Psoas muscle (tissue), 7 donors: ENCODE measurements at regions not wholly inside any gene's neighbourhood (a gene's known extent, or its start where the extent isn't known, plus 50 kb on each side); places are given as distances from the start of the nearest gene placed in this dataset.

Experiments used
- ATAC-seq, 4 donors: fragments of 200-7000 bp; cut with Tn5 transposase; one replicate each; pipeline ENCODE4 v1.9.1; 2020; ENCODE audit warnings: moderate library complexity in 3 of 4, mild to moderate bottlenecking in 2 of 4
- DNase-seq, 2 donors: peaks; one replicate each; pipeline ENCODE4 v3.0.0-alpha.2; 2020
- H3K27ac ChIP-seq: fragments of 200-600 bp; one replicate; pipeline ENCODE4 v1.8.0; 2022
- H3K27me3 ChIP-seq, 3 donors: fragments of 200-600 bp in 1 of 3; one replicate each; pipeline versions ENCODE4 v1.6.1 to v1.8.0; 2013 to 2022; ENCODE audit warnings: low read length in 2 of 3, mild to moderate bottlenecking in 2 of 3, moderate library complexity in 1 of 3; ENCODE audit not compliant: insufficient read depth in 3 of 3
- H3K36me3 ChIP-seq, 2 donors: fragments of 200-600 bp in 1 of 2; one replicate each; pipeline versions ENCODE4 v1.6.1 to v1.8.0; 2013 to 2022; ENCODE audit warnings: low read depth in 1 of 2, mild to moderate bottlenecking in 1 of 2, moderate library complexity in 1 of 2; ENCODE audit not compliant: insufficient read depth in 1 of 2
- H3K4me1 ChIP-seq: fragments of 200-600 bp; one replicate; pipeline ENCODE4 v1.8.0; 2022
- H3K4me3 ChIP-seq: fragments of 200-600 bp; one replicate; pipeline ENCODE4 v1.8.0; 2022; ENCODE audit warnings: mild to moderate bottlenecking
- H3K9me3 ChIP-seq: fragments of 200-600 bp; one replicate; pipeline ENCODE4 v1.8.0; 2022
- WGBS, 3 donors: extraction: QIAGEN DNeasy Blood & Tissue Kit; methylation state at CpG; one replicate each; pipeline versions ENCODE4 v1.1.6 to v1.1.7; 2013; 5-methylcytosine and 5-hydroxymethylcytosine counted together
- intact Hi-C, 2 donors: fragments of 100-400 bp; cut with DNase I; formaldehyde crosslinking; loops; one replicate each; pipeline versions ENCODE4 v1.11.0 to v1.14.2; 2022
- TF ChIP-seq, protein P1 (sequence below): fragments of 200-600 bp; IDR thresholded peaks from one replicate; pipeline ENCODE4 v1.8.0; 2022; ENCODE audit warnings: antibody characterized with exemption
- donor health status: healthy with polysubstance abuse.
- donor health status: DM: no; HTN: no; CAD: no; lungs with moderate emphysema.
- donor health status: Bipolar disorder and iron deficiency.
- donor health status: healthy.
- donor health status: DM: yes; HTN: yes; CAD: no.
- donor health status: DM: no; HTN: no; CAD: no.
- donor health status: DM: yes; HTN: yes; CAD: no.

DNA sequence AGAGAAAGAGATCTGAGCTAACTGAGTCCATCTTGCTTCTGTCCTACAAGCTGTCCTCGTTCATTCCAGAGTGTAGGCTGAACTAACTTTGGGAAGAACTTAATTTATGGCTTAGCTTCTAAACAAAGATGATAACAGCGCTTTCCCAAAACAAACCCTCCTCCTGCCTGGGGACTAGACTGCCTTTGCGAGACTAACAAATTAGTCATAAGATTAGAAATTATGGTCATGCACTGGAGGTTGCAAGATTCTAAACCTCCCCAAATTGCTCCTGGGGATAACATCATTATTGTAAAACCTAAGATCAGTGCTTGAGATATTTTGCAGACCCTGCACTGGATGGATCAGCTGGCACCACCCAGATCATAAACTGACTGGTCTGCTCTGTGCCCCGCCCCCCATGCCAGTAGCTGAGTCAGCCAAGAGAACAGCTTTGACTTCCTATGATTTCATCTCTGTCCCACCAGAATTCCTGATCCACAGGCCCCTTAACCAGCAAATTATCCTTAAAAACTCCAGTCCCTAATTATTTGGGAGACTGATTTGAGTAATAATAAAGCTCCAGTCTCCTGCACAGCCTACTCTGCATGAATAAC lies 883.3 kb downstream of the TRIML1 start:
- H3K4me3 ChIP-seq: no peak overlapping the region
- H3K9me3 ChIP-seq: no peaks in the 10 kb centered on the region
- H3K4me1 ChIP-seq: no peaks in the 10 kb centered on the region
- WGBS, 3 donors: 64 to 76% (median 69%) methylated on average over 4 of the region's 4 CpGs
- DNase-seq (no peak), ATAC-seq (no peak)
- H3K27ac ChIP-seq: no peak overlapping the region
- TF ChIP-seq, protein P1, sequence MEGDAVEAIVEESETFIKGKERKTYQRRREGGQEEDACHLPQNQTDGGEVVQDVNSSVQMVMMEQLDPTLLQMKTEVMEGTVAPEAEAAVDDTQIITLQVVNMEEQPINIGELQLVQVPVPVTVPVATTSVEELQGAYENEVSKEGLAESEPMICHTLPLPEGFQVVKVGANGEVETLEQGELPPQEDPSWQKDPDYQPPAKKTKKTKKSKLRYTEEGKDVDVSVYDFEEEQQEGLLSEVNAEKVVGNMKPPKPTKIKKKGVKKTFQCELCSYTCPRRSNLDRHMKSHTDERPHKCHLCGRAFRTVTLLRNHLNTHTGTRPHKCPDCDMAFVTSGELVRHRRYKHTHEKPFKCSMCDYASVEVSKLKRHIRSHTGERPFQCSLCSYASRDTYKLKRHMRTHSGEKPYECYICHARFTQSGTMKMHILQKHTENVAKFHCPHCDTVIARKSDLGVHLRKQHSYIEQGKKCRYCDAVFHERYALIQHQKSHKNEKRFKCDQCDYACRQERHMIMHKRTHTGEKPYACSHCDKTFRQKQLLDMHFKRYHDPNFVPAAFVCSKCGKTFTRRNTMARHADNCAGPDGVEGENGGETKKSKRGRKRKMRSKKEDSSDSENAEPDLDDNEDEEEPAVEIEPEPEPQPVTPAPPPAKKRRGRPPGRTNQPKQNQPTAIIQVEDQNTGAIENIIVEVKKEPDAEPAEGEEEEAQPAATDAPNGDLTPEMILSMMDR: no peak
- intact Hi-C loops: no loop called here
- H3K27me3 ChIP-seq: no peaks in the 10 kb centered on the region
- H3K36me3 ChIP-seq: no peaks in the 10 kb centered on the region

- intact Hi-C loops: no loop called here
- no peaks in the 10 kb centered on the region for H3K36me3 ChIP-seq
- TF ChIP-seq, protein P1: no peak
- ATAC-seq: no peak
- H3K4me1 ChIP-seq: no peaks in the 10 kb centered on the region
- WGBS, 3 donors: 40 to 51% (median 40%) methylated on average over 9 of the region's 9 CpGs
- no peak overlapping the region for H3K4me3 ChIP-seq
- H3K27ac ChIP-seq: no peak overlapping the region
- no peaks in the 10 kb centered on the region for H3K9me3 ChIP-seq
- no peak for DNase-seq
- H3K27me3 ChIP-seq: no peaks in the 10 kb centered on the region
These were observed 890.8 kb downstream of the TRIML1 start for GRCh38 chr4:189029976-189030504.

DNA sequence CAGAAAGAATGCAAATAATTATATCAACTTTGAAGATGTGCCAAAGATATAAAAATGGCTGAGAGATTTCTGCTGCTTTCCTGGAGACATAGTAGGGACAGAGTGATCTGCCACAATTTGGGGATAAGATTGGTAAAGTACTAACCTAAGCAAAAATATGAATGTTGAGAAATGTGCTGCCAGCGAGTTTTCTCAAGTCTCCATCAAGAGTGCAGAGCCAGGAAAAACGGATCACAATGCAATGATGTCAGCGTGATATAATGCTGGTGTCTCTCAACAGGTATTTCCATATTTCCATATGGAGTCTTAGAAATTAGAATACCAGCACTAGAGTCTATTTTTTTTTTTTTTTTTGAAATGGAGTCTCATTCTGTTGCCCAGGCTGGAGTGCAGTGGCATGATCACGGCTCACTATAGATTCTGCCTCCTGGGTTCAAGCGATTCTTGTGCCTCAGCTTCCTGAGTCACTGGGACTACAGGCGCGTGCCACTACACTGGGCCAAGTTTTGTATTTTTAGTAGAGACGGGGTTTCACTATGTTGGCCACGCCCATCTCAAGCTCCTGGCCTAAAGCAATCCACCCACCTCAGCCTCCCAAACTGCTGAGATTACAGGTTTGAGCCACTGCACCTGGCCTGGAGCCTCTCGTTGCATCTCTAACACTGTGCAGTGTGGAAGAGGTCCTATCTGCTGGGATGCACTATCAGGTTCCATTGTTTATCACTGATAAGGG lies 893.5 kb downstream of the TRIML1 start:
- Histone ChIP-seq H3K9me3 (no peaks in the 10 kb centered on the region), H3K27ac (no peak overlapping the region), H3K36me3 (no peaks in the 10 kb centered on the region), H3K27me3 (no peaks in the 10 kb centered on the region), H3K4me3 (no peak overlapping the region), H3K4me1 (no peaks in the 10 kb centered on the region)
- WGBS, 3 donors: 81 to 86% (median 84%) methylated on average over 10 of the region's 10 CpGs
- DNase-seq (no peak), ATAC-seq (no peak)
- TF ChIP-seq, protein P1: no peak
- intact Hi-C loops: no loop called here

DNA sequence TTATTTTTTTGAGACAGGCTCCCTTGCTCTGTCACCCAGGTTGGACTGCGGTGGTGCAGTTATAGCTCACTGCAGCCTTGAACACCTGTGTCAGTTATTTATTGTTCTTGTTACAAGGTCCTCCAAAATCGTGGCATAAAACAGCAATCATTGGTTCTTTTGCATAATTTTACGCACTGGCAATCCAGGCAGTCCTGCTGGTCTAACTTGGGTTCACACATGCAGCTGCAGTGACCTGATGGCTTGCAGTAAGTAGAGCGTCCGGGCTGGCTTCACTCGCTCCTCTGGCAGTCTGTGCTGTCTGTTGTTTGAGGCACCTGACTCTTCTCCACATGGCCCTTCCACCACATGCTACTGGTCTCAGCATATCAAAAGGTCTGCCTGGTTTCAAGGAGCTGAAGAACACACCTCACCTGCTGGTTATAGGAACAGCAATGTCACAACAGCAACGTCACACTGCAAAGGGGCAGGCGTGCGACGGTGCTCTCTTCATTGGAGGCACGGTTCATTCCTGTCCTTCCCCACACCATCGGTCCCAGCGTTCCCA lies 894.6 kb downstream of the TRIML1 start:
- intact Hi-C loops: no loop called here
- DNase-seq (no peak), ATAC-seq (no peak)
- Histone ChIP-seq H3K4me3 (no peak overlapping the region), H3K36me3 (no peaks in the 10 kb centered on the region), H3K27ac (no peak overlapping the region), H3K9me3 (no peaks in the 10 kb centered on the region), H3K27me3 (no peaks in the 10 kb centered on the region), H3K4me1 (no peaks in the 10 kb centered on the region)
- TF ChIP-seq, protein P1: no peak
- WGBS, 3 donors: 79 to 84% (median 81%) methylated on average over 13 of the region's 13 CpGs
